LHCN-M2 (cell line): ENCODE measurements at regions not wholly inside any gene's neighbourhood (a gene's known extent, or its start where the extent isn't known, plus 50 kb on each side); places are given as distances from the start of the nearest gene placed in this dataset.

ENCODE experiments used
- DNase-seq: peaks from one replicate; pipeline ENCODE4 v3.0.0-alpha.2; 2012; ENCODE audit warnings: low read depth

DNA sequence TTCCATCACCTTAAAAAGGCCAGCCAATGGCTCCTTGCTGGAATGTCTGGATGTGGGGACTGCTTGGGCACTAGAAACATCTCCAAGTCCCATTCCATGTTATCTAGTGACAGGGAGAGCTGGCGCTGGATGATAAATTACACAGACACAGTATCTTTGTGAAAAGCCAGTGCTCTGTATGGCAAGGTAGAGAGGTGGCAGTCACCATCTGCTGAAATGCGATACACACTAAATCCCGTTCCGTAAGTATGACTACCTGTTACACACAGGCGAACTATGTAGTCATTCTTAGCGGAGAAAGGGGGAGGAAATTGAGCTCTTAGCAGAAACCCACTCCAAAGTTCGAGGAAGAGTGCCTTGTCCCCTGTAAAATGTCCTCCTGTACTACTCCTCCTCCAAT is 81.0 kb upstream of the MYOCD start:
- DNase-seq = peak; percentile 10

DNA sequence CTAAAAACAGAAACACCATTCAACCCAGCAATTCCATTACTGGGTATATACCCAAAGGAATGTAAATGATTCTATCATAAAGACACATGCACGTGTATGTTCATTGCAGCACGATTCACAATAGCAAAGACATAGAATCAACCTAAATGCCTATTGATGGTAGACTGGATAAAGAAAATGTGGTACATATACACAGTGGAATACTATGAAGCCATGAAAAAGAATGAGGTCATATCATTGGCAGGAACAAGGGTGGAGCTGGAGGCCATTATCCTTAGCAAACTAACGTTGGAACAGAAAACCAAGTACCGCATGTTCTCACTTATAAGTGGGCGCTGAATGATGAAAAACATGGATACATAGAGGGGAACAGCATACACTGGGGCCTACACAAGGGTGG is 77.2 kb upstream of the MYOCD start:
- DNase-seq = no peak

DNA sequence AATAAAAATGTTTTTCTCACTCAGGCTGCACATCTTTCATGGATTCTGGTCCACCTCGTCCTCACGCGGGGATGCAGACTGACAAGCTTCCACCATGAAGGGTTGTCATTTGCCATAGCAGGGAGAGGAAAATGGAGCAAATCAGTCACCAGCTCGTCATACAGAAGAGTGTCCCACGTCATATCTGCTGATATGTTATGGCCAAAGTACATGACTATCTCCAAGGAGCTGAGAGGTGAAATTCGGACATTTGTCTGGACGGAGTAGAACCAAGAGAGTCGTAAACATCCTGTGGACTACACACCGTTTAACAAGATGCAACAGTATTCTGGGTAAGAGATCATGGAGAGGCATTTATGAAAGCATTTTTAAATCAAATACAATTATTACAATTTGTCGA is 75.3 kb upstream of the MYOCD start:
- no peak for DNase-seq

DNA sequence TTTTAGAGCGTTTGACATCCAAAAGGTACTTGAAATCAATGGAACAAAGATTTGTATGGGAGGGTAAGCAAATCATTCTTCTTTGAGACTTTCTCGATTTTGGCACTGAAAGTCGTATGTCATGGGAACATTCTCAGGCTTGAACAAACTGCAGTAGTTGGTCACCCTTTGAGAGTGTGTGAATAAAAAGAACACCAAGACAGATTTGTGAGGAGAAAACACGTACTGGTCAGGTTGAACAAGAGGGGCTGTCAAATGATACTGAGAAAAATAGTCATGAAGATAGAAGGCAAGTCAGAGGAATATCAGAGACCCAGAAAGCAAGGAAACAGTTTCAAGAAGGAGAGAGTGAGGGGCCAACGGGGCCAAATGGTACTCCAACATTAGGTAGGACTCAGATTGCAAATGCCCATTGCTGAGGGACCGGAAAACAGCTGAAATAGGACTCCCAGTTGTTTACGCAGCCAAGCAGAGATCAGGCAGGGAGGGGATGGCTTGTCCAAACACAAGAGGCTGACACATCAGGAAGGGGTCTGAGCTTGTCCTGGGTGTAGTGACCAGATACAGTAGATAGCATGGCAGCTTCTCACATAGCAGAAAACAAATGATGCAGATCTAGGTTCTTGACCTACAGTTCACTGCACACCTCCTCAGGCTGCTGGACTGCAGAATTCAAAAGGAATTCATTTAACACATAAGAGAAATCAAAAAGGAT is 74.5 kb upstream of the MYOCD start:
- DNase-seq = peak; percentile 24

DNA sequence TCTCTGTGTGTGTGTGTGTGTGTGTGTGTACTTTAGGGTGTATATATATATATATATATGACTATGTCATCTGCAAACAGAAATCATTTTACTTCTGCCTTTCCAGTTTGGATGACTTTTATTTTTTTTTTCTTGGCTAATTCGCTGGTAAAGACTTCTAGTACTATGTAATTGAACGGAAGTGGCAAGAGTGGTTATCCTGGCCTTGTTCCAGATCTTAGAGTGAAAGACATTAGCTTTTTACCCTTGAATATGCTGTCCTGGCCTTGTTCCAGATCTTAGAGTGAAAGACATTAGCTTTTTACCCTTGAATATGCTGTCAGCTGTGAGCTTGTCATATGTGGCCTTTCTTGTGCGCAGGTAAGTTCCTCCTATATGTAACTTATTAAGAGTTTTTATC is 72.7 kb upstream of the MYOCD start:
- no peak for DNase-seq

DNA sequence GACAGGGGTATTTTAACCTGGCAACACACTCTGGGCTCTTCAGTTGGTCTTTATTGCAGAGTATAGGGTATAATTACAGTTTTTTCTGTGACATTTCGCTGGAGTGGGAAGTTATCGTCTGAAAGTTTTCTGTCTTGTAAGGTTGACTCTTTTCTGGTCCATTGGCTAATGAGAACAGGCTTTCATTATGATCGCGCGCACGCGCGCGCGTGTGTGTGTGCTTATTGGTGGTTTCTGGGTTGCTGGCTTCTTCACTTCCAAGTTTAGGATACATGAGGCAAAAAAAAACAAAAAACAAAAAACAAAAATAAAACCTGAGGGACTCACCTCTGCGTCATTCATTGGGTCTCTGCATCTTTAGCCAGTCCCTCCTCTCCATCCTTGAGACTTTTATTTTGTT is 68.7 kb upstream of the MYOCD start:
- no peak for DNase-seq

DNA sequence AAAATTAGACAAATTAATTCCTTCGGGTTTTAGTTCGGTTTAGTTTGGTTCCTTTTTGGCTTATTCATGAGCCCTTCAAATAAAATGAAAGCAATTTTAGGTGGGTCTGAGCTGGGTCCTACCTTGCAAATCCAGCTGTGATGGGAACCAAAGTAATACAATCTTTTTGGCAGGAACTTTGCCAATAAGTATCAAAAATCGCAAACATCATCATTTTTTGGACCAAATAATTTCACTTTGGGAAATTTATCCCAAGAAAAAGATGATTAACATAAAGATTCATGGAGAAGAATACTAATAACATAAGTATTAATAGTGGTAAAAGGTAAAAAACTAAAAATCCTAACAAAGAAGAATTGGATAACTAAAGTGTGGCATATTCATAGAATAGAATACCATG is 67.8 kb upstream of the MYOCD start:
- DNase-seq = no peak

DNA sequence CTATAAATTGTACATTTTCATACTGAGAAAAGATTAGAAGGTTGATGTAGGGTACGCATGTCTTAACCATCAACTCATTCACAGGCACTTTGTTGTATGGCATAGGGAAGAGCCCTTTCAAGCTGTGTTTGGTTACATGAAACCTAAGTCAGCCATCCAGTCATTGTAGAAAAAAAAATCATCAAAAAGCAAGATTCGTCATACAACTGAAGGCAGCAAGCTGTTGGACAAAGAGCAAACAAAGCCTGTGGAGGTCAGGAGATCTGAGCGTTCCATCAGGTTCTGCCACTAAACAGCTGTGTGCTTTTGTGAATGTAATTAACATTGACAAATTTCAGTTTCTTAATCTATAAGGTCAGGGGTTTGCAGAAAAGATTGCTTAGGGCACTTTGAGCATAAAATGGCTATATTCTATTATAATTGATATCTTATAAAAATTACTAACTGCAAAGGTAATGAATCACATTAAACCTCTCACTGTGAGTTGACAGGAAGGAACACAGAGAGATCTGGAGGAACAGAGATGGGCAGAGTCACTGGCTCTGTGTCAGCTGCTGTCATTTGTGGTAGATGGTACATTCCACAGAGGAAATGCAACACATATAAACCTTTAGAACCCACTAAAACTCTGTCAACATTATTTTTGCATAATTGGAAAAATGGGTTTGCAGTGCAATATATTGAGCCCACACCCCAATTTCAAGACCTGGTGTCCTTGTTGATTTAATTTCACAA is 66.3 kb upstream of the MYOCD start:
- DNase-seq = peak; percentile 70

DNA sequence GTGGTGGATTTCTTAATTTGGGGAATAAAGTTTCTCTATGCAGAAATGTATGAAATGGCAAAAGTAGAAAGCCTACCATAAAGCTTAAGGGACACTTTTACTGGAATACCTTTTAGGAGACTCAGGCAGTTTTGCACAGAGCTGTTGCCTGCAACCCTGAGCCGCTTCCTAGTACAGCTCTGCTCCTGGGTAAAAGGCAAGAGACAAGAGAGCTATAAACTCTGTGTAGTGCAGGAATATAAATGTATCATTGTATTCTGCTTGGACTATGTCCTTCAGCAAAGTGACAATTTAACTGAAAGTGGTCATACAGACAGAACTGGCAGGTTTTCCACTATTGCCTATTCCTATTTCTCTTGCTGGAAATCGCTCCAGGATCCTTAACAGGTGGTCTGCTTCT is 65.3 kb upstream of the MYOCD start:
- DNase-seq = no peak

DNA sequence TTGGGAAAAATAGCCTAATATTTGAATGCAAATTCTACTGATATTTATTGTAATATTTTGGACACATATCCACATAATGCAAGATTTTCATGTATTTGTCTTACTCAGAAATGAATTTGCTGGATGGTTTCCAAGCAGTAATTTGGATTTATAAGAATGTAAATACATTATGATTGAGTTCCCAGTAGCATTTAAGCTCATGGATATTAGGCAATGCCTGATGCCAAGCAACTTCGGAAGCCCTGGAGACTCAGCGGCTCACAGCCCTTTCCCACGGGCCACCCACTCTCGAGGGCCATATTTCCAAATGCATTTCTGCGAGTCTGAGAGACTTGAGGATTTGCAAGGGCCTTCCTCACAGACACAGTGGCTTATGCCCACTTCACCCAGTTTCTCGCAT is 62.1 kb upstream of the MYOCD start:
- DNase-seq = no peak

DNA sequence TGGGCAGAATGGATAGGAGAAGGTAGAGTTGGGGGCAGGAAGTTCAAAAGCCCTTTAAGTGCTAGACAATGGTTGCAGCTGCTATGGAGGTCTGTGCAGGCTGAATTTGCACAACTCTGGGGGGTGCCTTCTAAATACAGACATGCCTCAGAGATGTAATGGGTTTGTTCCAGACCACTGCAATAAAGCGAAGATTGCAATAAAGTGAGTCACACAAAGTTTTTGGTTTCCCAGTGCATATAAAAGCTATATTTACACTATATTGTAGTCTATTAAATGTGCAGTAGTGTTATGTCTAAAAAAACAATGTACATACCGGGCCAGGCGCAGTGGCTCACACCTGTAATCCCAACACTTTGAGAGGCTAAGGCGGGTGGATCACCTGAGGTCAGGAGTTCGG is 60.5 kb upstream of the MYOCD start:
- DNase-seq = peak; percentile 28

DNA sequence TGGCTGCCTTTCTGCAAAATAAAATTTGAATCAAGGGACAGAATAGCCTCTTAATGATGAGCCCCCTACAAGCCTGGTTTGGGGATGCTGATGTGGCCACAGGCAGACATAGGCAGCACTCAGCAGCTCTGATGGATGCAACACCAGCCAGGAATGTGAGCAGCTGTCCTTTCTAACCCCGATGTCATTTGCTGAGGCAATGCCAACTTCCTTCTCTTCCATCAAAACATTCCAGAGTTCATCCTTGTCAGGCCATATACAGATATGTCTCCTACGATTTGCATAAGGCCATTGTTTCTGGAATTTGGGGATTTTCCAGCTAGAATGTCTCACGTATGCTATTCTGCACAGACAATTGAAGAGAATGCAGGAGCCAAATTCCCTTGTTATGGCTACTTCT is 52.1 kb upstream of the MYOCD start:
- peak; percentile 90 for DNase-seq
